ENCODE measurements at regions not wholly inside any gene's neighbourhood (a gene's known extent, or its start where the extent isn't known, plus 50 kb on each side); places are given as distances from the start of the nearest gene placed in this dataset.

- TF ChIP-seq POLR2AphosphoS5 (IDR thresholded peaks at IDR 0.05) (no peak), CTCF (IDR thresholded peaks at IDR 0.05) (no peak), POLR2A (IDR thresholded peaks at IDR 0.05) (no peak)
Measured at GRCh38 chr5:8634219-8634618, 765.3 kb downstream of the MTRR start.

All from transverse colon (tissue), 4 donors.